OCI-LY3 (cell line): ENCODE measurements at regions not wholly inside any gene's neighbourhood (a gene's known extent, or its start where the extent isn't known, plus 50 kb on each side); places are given as distances from the start of the nearest gene placed in this dataset.

Source experiments
- H2AFZ ChIP-seq: fragments of 200-600, 300-600 bp; shearing (Covaris generic); 2 replicates; pipeline ENCODE4 v1.6.0; 2014; ENCODE audit warnings: antibody characterized with exemption, low read depth, low read length
- H3K27ac ChIP-seq: fragments of 200-600, 300-600 bp; sonication (generic); 2 replicates; pipeline ENCODE4 v1.5.1; 2014; ENCODE audit warnings: mild to moderate bottlenecking, low read length, moderate library complexity, mixed read lengths
- H3K27me3 ChIP-seq: fragments of 200-600, 300-600 bp; sonication (generic); 2 replicates; pipeline ENCODE4 v1.6.1; 2014; ENCODE audit warnings: low read depth, low read length, mixed read lengths
- H3K36me3 ChIP-seq: fragments of 200-600, 300-600 bp; sonication (generic); replicated peaks from 2 replicates; pipeline ENCODE3; 2014; ENCODE audit warnings: low read depth, low read length, mixed read lengths
- H3K4me1 ChIP-seq: fragments of 300-600, 200-600 bp; sonication (generic); 2 replicates; pipeline ENCODE4 v1.6.1; 2014; ENCODE audit warnings: low read length, mixed read lengths
- H3K4me2 ChIP-seq: fragments of 200-600, 300-600 bp; sonication (generic); 2 replicates; pipeline ENCODE4 v1.6.1; 2014; ENCODE audit warnings: low read length, mixed read lengths
- H3K4me3 ChIP-seq: fragments of 300-600, 200-600 bp; sonication (generic); 2 replicates; pipeline ENCODE4 v1.5.1; 2014; ENCODE audit warnings: antibody characterized with exemption, mild to moderate bottlenecking, low read length, moderate library complexity
- H3K79me2 ChIP-seq: fragments of 300-600, 200-600 bp; shearing (Covaris generic); 2 replicates; pipeline ENCODE4 v1.6.1; 2014; ENCODE audit warnings: mild to moderate bottlenecking, low read length, mixed read lengths
- H3K9ac ChIP-seq: fragments of 300-600, 200-600 bp; shearing (Covaris generic); 2 replicates; pipeline ENCODE4 v1.6.0; 2014; ENCODE audit warnings: mild to moderate bottlenecking, low read length, moderate library complexity
- H3K9me3 ChIP-seq: fragments of 200-600, 300-600 bp; shearing (Covaris generic); 2 replicates; pipeline ENCODE4 v1.6.1; 2014; ENCODE audit warnings: low read length, mixed read lengths; ENCODE audit not compliant: insufficient read depth
- H4K20me1 ChIP-seq: fragments of 200-600, 300-600 bp; sonication (generic); 2 replicates; pipeline ENCODE4 v1.6.1; 2016; ENCODE audit warnings: low read length, mixed read lengths; ENCODE audit not compliant: insufficient read depth
- CTCF ChIP-seq: fragments of 200-600, 300-600 bp; sonication (generic); IDR thresholded peaks from 2 replicates; pipeline ENCODE4 v1.5.1; 2014; ENCODE audit warnings: antibody characterized with exemption, low read length, low read depth
- EZH2phosphoT487 ChIP-seq: fragments of 200-600 bp; shearing (Covaris generic); IDR thresholded peaks from 2 replicates; pipeline ENCODE4 v1.6.1; 2018; ENCODE audit warnings: antibody characterized with exemption, mixed run types, low read depth

DNA sequence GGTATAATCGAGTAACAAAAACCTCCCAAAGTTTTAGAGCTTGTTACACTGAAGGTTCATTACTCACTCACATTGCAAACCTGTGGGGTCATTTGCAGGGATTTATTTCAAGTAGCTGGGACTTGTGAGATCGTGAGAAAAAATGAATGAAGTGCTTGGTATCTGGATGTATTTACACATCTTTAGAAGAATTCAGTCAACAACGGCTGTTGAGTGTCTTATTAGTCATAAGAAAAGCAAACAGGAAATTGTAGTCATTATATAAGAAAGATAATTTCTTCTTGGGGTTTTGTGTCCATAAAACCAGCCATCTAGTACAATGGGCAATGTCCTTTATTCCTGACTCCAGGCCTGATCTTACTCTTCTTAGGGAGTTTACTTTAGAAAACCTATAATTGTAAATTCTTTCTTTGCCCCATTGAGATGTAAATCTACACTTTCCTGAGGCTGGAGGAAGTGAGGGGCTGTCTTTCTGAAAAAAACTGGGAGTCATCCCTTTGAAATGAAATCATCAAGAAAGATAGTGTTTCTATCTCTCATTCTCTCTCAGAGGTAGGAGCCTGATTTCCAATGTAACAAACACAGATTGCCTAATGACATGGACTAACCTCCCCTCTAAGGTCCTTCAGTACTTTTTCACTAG, 202.5 kb upstream of the ASCC3 start:
- TF ChIP-seq CTCF (no peak), EZH2phosphoT487 (no peak)
- no peaks in the 10 kb centered on the region for H4K20me1 ChIP-seq
- H3K27ac ChIP-seq: no peak overlapping the region
- no peaks in the 10 kb centered on the region for H3K36me3 ChIP-seq
- H3K27me3 ChIP-seq: no peaks in the 10 kb centered on the region
- H3K79me2 ChIP-seq: no peaks in the 10 kb centered on the region
- no peak overlapping the region for H3K4me3 ChIP-seq
- H3K4me2 ChIP-seq: no peak overlapping the region
- no peak overlapping the region for H2AFZ ChIP-seq
- H3K9me3 ChIP-seq: no peaks in the 10 kb centered on the region
- no peaks in the 10 kb centered on the region for H3K4me1 ChIP-seq
- H3K9ac ChIP-seq: no peak overlapping the region

DNA sequence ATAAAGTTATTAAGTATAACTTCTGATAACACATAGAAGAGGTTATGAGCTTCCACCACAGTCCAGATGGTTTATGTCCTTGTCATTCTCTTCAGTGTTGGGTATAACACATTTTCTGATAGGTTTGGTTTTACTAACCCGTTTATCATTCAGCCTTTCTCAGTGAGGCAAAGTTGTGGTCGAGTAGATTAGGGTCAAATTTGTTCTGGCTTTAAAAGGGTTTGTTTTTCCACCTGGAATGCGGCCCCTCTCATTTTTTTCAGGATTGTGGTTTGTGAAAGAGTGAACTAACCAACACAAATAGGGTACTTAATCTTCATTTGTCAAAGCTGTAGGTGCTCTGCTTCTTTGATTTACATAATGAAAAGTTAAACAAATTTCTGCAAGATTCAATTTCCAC, 204.2 kb upstream of the ASCC3 start:
- Histone ChIP-seq H3K27me3 (no peaks in the 10 kb centered on the region), H3K9me3 (no peaks in the 10 kb centered on the region), H3K79me2 (no peaks in the 10 kb centered on the region), H3K36me3 (no peaks in the 10 kb centered on the region), H3K9ac (no peak overlapping the region), H3K4me3 (no peak overlapping the region), H3K27ac (no peak overlapping the region), H4K20me1 (no peaks in the 10 kb centered on the region), H3K4me1 (no peaks in the 10 kb centered on the region), H3K4me2 (no peak overlapping the region), H2AFZ (no peak overlapping the region)
- TF ChIP-seq EZH2phosphoT487 (no peak), CTCF (no peak)

DNA sequence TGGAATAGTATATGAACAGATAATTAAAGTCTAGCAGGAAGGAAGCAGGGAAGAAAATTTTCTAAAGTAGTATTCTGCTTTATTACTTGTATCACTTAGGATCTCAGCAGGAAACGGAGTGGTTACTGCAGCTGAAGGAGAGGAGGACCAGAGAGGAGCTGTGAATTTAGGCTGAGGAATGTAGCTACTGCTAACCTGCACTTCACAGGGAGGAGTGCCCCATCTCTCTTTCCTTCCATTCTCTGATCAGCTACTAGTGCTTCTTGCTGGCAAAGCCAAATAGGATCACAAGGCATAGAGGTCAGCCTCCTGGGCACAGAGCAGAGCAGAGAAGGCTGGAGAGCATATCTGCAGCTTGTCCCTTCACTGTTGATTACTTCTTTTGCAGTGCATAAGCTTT, 205.3 kb upstream of the ASCC3 start:
- no peak for TF ChIP-seq EZH2phosphoT487
- TF ChIP-seq CTCF: no peak
- no peak overlapping the region for H3K9ac ChIP-seq
- no peak overlapping the region for H3K4me3 ChIP-seq
- no peaks in the 10 kb centered on the region for H3K27me3 ChIP-seq
- H2AFZ ChIP-seq: no peak overlapping the region
- no peaks in the 10 kb centered on the region for H3K79me2 ChIP-seq
- H3K9me3 ChIP-seq: no peaks in the 10 kb centered on the region; the same call in 1 of the 2 replicates
- no peak overlapping the region for H3K4me2 ChIP-seq
- H3K27ac ChIP-seq: no peak overlapping the region
- no peaks in the 10 kb centered on the region for H3K4me1 ChIP-seq
- H3K36me3 ChIP-seq: no peaks in the 10 kb centered on the region
- H4K20me1 ChIP-seq: no peaks in the 10 kb centered on the region

GRCh38 chr6:101088594-101088993, 207.5 kb upstream of the ASCC3 start:
- Histone ChIP-seq H3K27me3 (no peaks in the 10 kb centered on the region), H3K9ac (no peak overlapping the region), H3K4me1 (no peaks in the 10 kb centered on the region), H3K4me2 (no peak overlapping the region), H4K20me1 (no peaks in the 10 kb centered on the region), H3K79me2 (no peaks in the 10 kb centered on the region), H3K27ac (no peak overlapping the region), H2AFZ (no peak overlapping the region), H3K9me3 (no peaks in the 10 kb centered on the region; the same call in 1 of the 2 replicates), H3K36me3 (no peaks in the 10 kb centered on the region), H3K4me3 (no peak overlapping the region)
- TF ChIP-seq CTCF (no peak), EZH2phosphoT487 (no peak)
